ENCODE measurements at regions not wholly inside any gene's neighbourhood (a gene's known extent, or its start where the extent isn't known, plus 50 kb on each side); places are given as distances from the start of the nearest gene placed in this dataset.
A peak's percentile ranks its signal among the peaks of the same experiment; 100 is the strongest.

DNA sequence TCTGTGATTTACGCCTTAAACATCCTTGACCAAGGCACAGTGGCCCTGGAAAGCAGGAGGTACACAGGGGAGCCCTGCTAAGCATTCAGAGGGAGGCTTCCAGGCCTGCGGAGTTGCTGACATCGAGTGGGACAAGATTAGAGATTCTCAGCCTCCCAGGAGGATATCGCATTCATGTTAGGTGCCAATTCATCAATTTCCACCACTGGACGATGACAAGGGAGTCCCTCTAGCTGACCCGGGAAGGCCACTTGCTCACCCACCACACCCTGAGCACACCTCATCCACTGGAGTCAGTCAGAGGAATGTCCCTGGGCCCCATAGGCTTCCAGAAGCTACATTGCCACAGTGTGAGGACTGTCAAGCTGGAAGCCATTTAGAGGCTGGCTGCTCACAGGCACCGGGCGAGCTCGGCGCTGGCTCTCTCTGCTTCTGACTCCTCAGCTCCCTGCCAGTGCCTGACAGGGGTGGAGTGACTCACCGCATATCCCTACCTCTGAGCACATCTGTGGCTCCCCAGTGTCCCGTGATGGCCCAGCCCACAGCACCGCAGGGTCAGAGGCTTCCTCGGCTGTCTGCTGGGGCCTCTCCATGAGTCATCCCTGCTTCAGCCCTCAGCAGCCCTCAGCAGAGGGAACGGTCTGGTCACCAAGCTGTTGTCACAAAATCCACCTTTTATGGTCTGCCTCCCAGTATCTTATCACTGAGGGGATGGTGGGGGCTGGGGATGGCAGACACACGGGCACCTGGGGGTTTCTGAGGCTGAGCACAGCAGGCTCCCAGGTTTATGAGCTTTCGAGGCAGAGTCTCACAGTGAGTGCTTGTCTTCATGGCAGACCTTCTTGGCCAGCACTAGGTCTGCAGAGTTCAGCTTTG lies 117.5 kb downstream of the ZNF608 start (continued):
- TF ChIP-seq TEAD4 (IDR thresholded peaks at IDR 0.05; ENCODE audit: low read length) = peak; percentile 68; the same call in 1 of the 2 replicates
- no peak for TF ChIP-seq TEAD4 (CRISPR knock-in tag; IDR thresholded peaks at IDR 0.05; ENCODE audit: borderline replicate concordance)
- no peak for TF ChIP-seq KLF6 (CRISPR knock-in tag; IDR thresholded peaks at IDR 0.05; ENCODE audit: borderline replicate concordance)
- no peak for TF ChIP-seq RBM34 (IDR thresholded peaks at IDR 0.05; ENCODE audit: borderline replicate concordance, insufficient read depth, low read length)
- no peak for TF ChIP-seq ZBED1 (IDR thresholded peaks at IDR 0.05)
- no peak for TF ChIP-seq OTX1 (CRISPR knock-in tag; IDR thresholded peaks at IDR 0.05)
- no peak for TF ChIP-seq FUS (optimal IDR thresholded peaks at IDR 0.05; ENCODE audit: low read depth, low read length)
- no peak for TF ChIP-seq E2F3 (CRISPR knock-in tag; IDR thresholded peaks at IDR 0.05)
- TF ChIP-seq, protein P1, sequence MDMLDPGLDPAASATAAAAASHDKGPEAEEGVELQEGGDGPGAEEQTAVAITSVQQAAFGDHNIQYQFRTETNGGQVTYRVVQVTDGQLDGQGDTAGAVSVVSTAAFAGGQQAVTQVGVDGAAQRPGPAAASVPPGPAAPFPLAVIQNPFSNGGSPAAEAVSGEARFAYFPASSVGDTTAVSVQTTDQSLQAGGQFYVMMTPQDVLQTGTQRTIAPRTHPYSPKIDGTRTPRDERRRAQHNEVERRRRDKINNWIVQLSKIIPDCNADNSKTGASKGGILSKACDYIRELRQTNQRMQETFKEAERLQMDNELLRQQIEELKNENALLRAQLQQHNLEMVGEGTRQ (CRISPR knock-in tag; IDR thresholded peaks at IDR 0.05) = no peak
- TF ChIP-seq ZFPM2 (CRISPR knock-in tag; IDR thresholded peaks at IDR 0.05) = no peak
- peak; percentile 37; the same call in 1 of the 2 replicates for TF ChIP-seq ZKSCAN1 (IDR thresholded peaks at IDR 0.05; ENCODE audit: low read depth, low read length)
- TF ChIP-seq NFATC3 (IDR thresholded peaks at IDR 0.05) = no peak
- no peak for TF ChIP-seq PHB (CRISPR knock-in tag; IDR thresholded peaks at IDR 0.05)
- TF ChIP-seq, protein P2, sequence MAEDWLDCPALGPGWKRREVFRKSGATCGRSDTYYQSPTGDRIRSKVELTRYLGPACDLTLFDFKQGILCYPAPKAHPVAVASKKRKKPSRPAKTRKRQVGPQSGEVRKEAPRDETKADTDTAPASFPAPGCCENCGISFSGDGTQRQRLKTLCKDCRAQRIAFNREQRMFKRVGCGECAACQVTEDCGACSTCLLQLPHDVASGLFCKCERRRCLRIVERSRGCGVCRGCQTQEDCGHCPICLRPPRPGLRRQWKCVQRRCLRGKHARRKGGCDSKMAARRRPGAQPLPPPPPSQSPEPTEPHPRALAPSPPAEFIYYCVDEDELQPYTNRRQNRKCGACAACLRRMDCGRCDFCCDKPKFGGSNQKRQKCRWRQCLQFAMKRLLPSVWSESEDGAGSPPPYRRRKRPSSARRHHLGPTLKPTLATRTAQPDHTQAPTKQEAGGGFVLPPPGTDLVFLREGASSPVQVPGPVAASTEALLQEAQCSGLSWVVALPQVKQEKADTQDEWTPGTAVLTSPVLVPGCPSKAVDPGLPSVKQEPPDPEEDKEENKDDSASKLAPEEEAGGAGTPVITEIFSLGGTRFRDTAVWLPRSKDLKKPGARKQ (CRISPR knock-in tag; IDR thresholded peaks at IDR 0.05) = no peak
- TF ChIP-seq, protein P3, sequence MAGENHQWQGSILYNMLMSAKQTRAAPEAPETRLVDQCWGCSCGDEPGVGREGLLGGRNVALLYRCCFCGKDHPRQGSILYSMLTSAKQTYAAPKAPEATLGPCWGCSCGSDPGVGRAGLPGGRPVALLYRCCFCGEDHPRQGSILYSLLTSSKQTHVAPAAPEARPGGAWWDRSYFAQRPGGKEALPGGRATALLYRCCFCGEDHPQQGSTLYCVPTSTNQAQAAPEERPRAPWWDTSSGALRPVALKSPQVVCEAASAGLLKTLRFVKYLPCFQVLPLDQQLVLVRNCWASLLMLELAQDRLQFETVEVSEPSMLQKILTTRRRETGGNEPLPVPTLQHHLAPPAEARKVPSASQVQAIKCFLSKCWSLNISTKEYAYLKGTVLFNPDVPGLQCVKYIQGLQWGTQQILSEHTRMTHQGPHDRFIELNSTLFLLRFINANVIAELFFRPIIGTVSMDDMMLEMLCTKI (IDR thresholded peaks at IDR 0.05; ENCODE audit: partially characterized antibody) = no peak
- no peak for TF ChIP-seq ZZZ3 (IDR thresholded peaks at IDR 0.05)
- TF ChIP-seq, protein P4, sequence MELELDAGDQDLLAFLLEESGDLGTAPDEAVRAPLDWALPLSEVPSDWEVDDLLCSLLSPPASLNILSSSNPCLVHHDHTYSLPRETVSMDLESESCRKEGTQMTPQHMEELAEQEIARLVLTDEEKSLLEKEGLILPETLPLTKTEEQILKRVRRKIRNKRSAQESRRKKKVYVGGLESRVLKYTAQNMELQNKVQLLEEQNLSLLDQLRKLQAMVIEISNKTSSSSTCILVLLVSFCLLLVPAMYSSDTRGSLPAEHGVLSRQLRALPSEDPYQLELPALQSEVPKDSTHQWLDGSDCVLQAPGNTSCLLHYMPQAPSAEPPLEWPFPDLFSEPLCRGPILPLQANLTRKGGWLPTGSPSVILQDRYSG (tag; conservative IDR thresholded peaks at IDR 0.05; ENCODE audit: low read depth) = no peak
- TF ChIP-seq NFXL1 (CRISPR knock-in tag; IDR thresholded peaks at IDR 0.05) = no peak
- TF ChIP-seq ZC3H11A (IDR thresholded peaks at IDR 0.05; ENCODE audit: low read depth, low read length) = no peak
- TF ChIP-seq, protein P5, sequence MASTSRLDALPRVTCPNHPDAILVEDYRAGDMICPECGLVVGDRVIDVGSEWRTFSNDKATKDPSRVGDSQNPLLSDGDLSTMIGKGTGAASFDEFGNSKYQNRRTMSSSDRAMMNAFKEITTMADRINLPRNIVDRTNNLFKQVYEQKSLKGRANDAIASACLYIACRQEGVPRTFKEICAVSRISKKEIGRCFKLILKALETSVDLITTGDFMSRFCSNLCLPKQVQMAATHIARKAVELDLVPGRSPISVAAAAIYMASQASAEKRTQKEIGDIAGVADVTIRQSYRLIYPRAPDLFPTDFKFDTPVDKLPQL (IDR thresholded peaks at IDR 0.05; ENCODE audit: extremely low read depth, insufficient read length) = no peak
- TF ChIP-seq ZNF785 (CRISPR knock-in tag; IDR thresholded peaks at IDR 0.05) = no peak
- TF ChIP-seq TFAM (CRISPR knock-in tag; conservative IDR thresholded peaks at IDR 0.05) = no peak
- peak; percentile 55 for TF ChIP-seq HDAC2 (IDR thresholded peaks at IDR 0.05)
- no peak for TF ChIP-seq CHD1 (IDR thresholded peaks at IDR 0.05; ENCODE audit: low read length)
- TF ChIP-seq MYNN (IDR thresholded peaks at IDR 0.05) = peak; percentile 74
- TF ChIP-seq MYNN (CRISPR knock-in tag; IDR thresholded peaks at IDR 0.05) = no peak
- no peak for TF ChIP-seq GTF2E2 (tag; IDR thresholded peaks at IDR 0.05)

All from K562 (cell line).